GM19395 (cell line): ENCODE measurements at regions not wholly inside any gene's neighbourhood (a gene's known extent, or its start where the extent isn't known, plus 50 kb on each side); places are given as distances from the start of the nearest gene placed in this dataset.

ENCODE experiments used
- ATAC-seq: cut with Tn5 transposase; IDR thresholded peaks from one replicate; pipeline ENCODE4 v1.9.1; 2021; ENCODE audit warnings: mild to moderate bottlenecking, moderate library complexity; ENCODE audit not compliant: unreplicated experiment

- no peak for ATAC-seq
These were observed 94.7 kb downstream of the SLC41A2 start for GRCh38 chr12:104863296-104863948.

- no peak for ATAC-seq
These were observed 99.2 kb downstream of the SLC41A2 start for GRCh38 chr12:104858611-104859543.

DNA sequence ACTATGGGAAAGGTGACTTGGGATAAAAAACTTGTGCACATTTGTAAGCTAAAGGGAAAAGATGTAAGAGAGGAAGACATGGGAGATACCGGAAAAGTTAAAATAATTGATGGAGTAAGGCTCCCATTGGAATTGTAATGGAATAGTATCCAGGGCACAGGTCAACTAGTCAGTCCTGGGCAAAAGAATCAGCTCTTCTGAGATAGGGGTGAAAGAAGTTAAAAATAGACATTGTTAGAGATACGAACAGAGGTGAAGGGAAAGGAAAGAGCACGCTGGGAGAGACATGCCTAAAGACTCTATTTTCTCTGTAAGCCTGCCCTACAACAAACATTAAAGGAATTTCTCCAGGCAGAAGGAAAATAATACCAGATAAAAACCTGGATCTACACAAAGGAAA lies 101.6 kb downstream of the SLC41A2 start:
- ATAC-seq, result no peak

- ATAC-seq, result no peak
These were observed 102.5 kb downstream of the SLC41A2 start for GRCh38 chr12:104855599-104855998.

DNA sequence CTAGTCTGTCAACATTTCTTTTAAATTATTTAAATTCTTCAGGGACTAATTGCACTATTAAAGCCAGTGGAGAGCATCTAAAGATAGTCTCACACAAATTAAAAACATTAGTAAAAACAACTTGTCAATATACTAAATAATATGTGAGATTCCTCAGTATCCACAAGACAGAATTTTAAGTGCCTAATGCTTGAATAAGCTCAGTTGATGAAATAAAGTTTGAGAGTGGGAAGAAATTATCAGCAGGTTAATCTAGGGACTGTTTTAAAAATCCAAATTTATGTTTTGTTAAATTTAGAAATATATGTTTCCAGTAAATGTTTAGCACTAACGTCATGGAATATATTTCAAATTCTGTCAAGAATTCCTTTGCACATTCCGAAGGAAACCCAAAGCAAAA lies 105.2 kb downstream of the SLC41A2 start:
- no peak for ATAC-seq

DNA sequence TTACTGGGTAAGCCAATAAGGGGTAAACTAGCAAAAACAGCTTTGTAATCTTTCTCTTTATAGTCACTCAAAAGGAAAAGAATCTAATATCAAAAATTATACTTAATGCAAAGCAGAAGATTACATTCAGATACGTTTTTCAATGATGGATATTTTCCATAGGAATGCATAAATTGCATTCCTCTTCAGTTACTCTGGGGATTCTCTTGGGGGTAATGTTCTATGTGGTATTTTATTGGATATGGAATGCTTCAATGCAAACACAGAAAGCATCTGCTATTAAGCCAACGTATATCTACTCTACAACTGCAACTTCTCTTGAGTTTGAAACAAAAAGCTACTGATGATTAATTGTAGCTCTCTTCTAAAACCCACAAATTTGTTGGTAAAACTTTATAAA lies 106.0 kb downstream of the SLC41A2 start:
- ATAC-seq, result no peak

GRCh38 chr12:104850781-104851180 lies 107.3 kb downstream of the SLC41A2 start:
- ATAC-seq, result no peak

DNA sequence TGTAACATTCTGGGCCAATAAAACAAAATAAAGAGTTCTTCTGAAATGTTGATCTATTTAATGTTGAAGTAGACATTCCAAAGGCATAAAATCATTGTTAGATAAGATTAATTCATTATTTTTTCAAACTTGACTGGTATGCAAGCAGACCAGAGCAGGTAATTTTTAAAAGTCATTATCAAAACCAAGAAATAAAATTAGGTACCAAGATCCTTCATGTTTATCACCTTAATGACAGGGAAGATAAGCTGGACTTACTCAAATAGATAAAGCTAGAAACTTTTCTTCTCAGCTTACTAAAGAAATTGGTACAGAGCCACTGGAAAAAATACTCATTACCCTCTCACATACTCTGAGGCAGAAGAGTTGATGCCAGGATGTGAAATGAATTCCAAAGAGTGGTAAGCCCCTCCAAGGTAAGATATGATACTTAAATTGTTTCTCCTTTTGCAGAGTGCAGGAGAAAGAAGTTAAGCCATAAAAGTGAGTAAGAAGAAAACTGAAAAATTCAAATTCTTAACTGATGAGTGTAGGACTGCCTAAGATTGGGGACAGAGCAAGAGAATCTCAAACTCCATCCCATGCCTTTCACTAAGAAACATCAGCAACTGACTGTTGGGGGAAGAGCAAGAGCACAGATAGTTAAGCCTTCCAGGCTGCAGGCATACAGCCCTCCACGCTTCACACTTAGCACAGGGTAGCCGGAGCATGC lies 111.9 kb downstream of the SLC41A2 start:
- ATAC-seq, result no peak

- ATAC-seq, result no peak
These were observed 114.0 kb downstream of the SLC41A2 start for GRCh38 chr12:104844123-104844522.

DNA sequence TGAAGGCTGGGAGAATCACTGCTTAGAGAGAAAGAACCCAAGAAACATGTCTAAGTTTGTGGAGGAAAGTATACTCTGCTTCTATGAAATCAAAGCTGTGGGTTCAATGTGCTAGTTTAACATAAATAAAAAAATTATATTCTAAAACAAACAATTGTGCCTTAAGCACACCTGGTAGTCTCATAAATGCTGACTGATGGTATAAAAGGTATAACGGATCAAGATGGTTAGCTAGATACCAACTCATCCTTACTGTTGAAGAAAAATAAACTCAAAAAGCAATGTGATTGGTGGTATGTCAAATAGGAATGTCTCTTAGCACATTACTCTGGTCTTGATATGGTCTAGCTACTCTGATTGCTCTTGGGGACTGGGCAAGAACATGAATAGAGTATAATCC lies 117.8 kb downstream of the SLC41A2 start:
- no peak for ATAC-seq

GRCh38 chr12:104835317-104835716 lies 122.8 kb downstream of the SLC41A2 start:
- ATAC-seq, result no peak

GRCh38 chr12:104834607-104835006 lies 123.5 kb downstream of the SLC41A2 start:
- ATAC-seq, result no peak

DNA sequence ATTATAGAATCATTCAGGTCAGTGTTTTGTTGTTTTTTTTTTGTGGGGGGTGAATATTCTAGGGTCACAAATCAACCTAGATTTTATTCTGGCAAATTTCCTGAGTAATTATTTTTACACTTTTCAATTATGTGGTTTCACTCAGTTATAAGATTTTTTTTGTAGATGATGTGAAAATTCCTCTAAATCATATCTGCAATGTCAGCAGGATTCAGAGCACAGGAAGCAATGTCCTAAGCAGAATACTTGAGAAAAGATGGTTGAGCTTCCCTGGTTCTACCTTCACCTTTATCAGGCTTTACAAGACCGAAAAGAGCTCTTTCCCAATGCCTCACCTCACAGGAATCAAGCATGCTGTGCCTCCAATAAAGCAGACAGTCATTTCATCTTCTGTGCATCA lies 124.3 kb downstream of the SLC41A2 start:
- no peak for ATAC-seq

- no peak for ATAC-seq
These were observed 130.1 kb downstream of the SLC41A2 start for GRCh38 chr12:104828015-104828414.

GRCh38 chr12:104827587-104827986 lies 130.5 kb downstream of the SLC41A2 start:
- ATAC-seq, result no peak

- ATAC-seq, result no peak
These were observed 132.7 kb downstream of the SLC41A2 start for GRCh38 chr12:104825408-104825807.

DNA sequence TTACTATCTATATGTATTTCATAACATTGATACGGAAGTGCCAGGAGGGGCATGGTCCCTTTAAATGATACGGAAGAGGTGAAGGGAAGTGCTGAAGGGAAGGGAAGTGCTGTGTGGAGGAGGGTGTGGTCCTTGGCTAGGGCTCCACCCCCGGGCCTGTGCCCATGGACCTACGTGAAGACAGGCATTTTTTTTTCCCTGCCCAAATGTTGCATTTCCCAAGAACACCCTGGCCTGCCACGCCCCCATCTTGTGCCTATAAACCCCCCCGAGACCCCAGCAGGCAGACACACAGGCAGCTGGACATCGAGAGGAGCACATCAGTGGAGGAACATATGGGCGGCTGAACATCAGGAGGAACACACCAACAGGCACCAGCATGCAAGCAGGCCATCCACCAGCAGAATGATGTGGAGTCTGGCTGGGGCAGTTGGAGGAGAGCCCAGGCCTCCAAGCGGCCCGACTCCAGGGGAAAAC lies 134.1 kb downstream of the SLC41A2 start:
- no peak for ATAC-seq

DNA sequence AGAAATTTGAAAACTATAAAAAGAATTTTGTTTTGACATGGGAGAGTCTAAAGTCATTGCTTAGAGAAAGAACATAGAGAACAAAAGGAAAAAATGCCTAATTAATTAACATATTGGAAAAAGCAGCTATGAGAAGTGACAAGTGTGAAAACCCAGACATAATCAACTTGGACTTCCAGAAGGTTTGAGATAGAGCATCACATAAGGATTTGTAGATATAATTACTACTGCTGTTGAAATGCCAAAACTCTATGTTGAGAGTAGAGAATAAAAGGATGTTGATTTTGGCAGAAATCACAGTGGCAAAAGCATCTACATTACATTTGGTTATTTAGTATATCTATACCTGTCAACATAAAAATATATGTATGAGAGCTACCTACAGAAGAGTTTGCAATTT lies 135.1 kb downstream of the SLC41A2 start:
- ATAC-seq, result no peak

- ATAC-seq, result no peak
These were observed 141.1 kb downstream of the SLC41A2 start for GRCh38 chr12:104816845-104817503.

- ATAC-seq, result no peak
These were observed 142.2 kb downstream of the SLC41A2 start for GRCh38 chr12:104815935-104816334.

- ATAC-seq, result no peak
These were observed 143.1 kb downstream of the SLC41A2 start for GRCh38 chr12:104814944-104815343.
